ENCODE measurements at regions not wholly inside any gene's neighbourhood (a gene's known extent, or its start where the extent isn't known, plus 50 kb on each side); places are given as distances from the start of the nearest gene placed in this dataset.
"Not testable (repeated sequence)": the region's sequence is repeated elsewhere in the genome, so short reads cannot be mapped to it uniquely, and the experiment has no call there.

GRCh38 chr18:14223919-14224318 is 91.7 kb upstream of the ZNF519 start:
- TF ChIP-seq EZH2phosphoT487 (conservative IDR thresholded peaks at IDR 0.05; ENCODE audit: low read length); CTCF (IDR thresholded peaks at IDR 0.05; ENCODE audit: insufficient read depth, low read length, poor library complexity, severe bottlenecking): not testable (repeated sequence)
